ENCODE measurements at regions not wholly inside any gene's neighbourhood (a gene's known extent, or its start where the extent isn't known, plus 50 kb on each side); places are given as distances from the start of the nearest gene placed in this dataset.
"Not testable (repeated sequence)": the region's sequence is repeated elsewhere in the genome, so short reads cannot be mapped to it uniquely, and the experiment has no call there.

GRCh38 chr11:47928426-47928825 lies 51.9 kb upstream of the PTPRJ start:
- no peak for ATAC-seq

GRCh38 chr11:47924184-47924691 lies 56.1 kb upstream of the PTPRJ start:
- peak; percentile 79 for ATAC-seq

- no peak for ATAC-seq
These were observed 56.7 kb upstream of the PTPRJ start for GRCh38 chr11:47923667-47924066.

GRCh38 chr11:47921080-47921555 lies 59.2 kb upstream of the PTPRJ start:
- ATAC-seq = not testable (repeated sequence)

- ATAC-seq = no peak
These were observed 61.4 kb upstream of the PTPRJ start for GRCh38 chr11:47918882-47919495.

GRCh38 chr11:47918370-47918690 lies 62.0 kb upstream of the PTPRJ start:
- ATAC-seq = no peak

- ATAC-seq = peak; percentile 73
These were observed 62.6 kb upstream of the PTPRJ start for GRCh38 chr11:47917599-47918369.

GRCh38 chr11:47916361-47916841 lies 64.0 kb upstream of the PTPRJ start:
- peak; percentile 19 for ATAC-seq

- no peak for ATAC-seq
These were observed 64.6 kb upstream of the PTPRJ start for GRCh38 chr11:47915783-47916182.

GRCh38 chr11:47915374-47915773 lies 65.0 kb upstream of the PTPRJ start:
- ATAC-seq = peak; percentile 35

GRCh38 chr11:47914743-47915142 lies 65.6 kb upstream of the PTPRJ start:
- no peak for ATAC-seq

- no peak for ATAC-seq
These were observed 65.5 kb upstream of the NUP160 start for GRCh38 chr11:47913529-47914244.

GRCh38 chr11:47912843-47913437 lies 64.8 kb upstream of the NUP160 start:
- ATAC-seq = no peak

GRCh38 chr11:47911149-47911548 lies 63.0 kb upstream of the NUP160 start:
- ATAC-seq = no peak

GRCh38 chr11:47908198-47908597 lies 60.0 kb upstream of the NUP160 start:
- no peak for ATAC-seq

- ATAC-seq = no peak
These were observed 59.3 kb upstream of the NUP160 start for GRCh38 chr11:47907499-47907898.

- ATAC-seq = no peak
These were observed 57.9 kb upstream of the NUP160 start for GRCh38 chr11:47906066-47906465.

- no peak for ATAC-seq
These were observed 57.4 kb upstream of the NUP160 start for GRCh38 chr11:47905358-47906059.

GRCh38 chr11:47904808-47905207 lies 56.7 kb upstream of the NUP160 start:
- ATAC-seq = no peak

- ATAC-seq = no peak
These were observed 55.9 kb upstream of the NUP160 start for GRCh38 chr11:47904048-47904447.

GRCh38 chr11:47899801-47900200 lies 51.7 kb upstream of the NUP160 start:
- ATAC-seq = peak; percentile 64

Data from esophagus mucosa (tissue), 1 donor.